Fibroblast of lung (primary cell): ENCODE measurements at regions not wholly inside any gene's neighbourhood (a gene's known extent, or its start where the extent isn't known, plus 50 kb on each side); places are given as distances from the start of the nearest gene placed in this dataset.

Experiments
- DNase-seq, 2 donors: peaks; one replicate each; pipeline versions ENCODE4 v3.0.0 to v3.0.0-alpha.2; 2010; ENCODE audit warnings: low read depth in 2 of 2
- H2AFZ ChIP-seq: 2 replicates; pipeline ENCODE4 v1.5.1; 2012; ENCODE audit warnings: low read length, control low read depth, inconsistent platforms
- H3K27ac ChIP-seq: 2 replicates; pipeline ENCODE4 v1.5.1; 2011; ENCODE audit warnings: low read length, control low read depth; ENCODE audit not compliant: insufficient read depth
- H3K27me3 ChIP-seq: 2 replicates; pipeline ENCODE4 v1.5.1; 2011; ENCODE audit warnings: mild to moderate bottlenecking, low read length; ENCODE audit not compliant: control insufficient read depth, insufficient read depth
- H3K36me3 ChIP-seq: 2 replicates; pipeline ENCODE4 v1.5.1; 2011; ENCODE audit warnings: low read length; ENCODE audit not compliant: control insufficient read depth, insufficient read depth
- H3K4me1 ChIP-seq: 2 replicates; pipeline ENCODE4 v1.5.1; 2011; ENCODE audit warnings: low read length; ENCODE audit not compliant: control insufficient read depth, insufficient read depth; ENCODE audit errors: extremely low read depth
- H3K4me2 ChIP-seq: 2 replicates; pipeline ENCODE4 v1.5.1; 2011; ENCODE audit warnings: low read length, control low read depth; ENCODE audit not compliant: insufficient read depth; ENCODE audit errors: extremely low read depth
- H3K4me3 ChIP-seq, 4 experiments: fragments of 200-600 bp in 1 of 4; sonication (generic) in 1 of 4; replicated peaks in 1 of 4; 2 replicates each; pipeline ENCODE4 v1.5.1; 2011 to 2016; ENCODE audit warnings: low read length in 4 of 4, low read depth in 3 of 4, mild to moderate bottlenecking in 3 of 4, control low read depth in 2 of 4, inconsistent platforms in 1 of 4, mixed read lengths in 1 of 4; ENCODE audit not compliant: insufficient read depth in 1 of 4; ENCODE audit errors: control extremely low read depth in 1 of 4
- H3K79me2 ChIP-seq: 2 replicates; pipeline ENCODE4 v1.5.1; 2012; ENCODE audit warnings: mild to moderate bottlenecking, low read length, inconsistent platforms; ENCODE audit not compliant: control insufficient read depth, insufficient read depth
- H3K9ac ChIP-seq: 2 replicates; pipeline ENCODE4 v1.5.1; 2011; ENCODE audit warnings: mild to moderate bottlenecking, low read length, control low read depth; ENCODE audit not compliant: insufficient read depth
- H3K9me3 ChIP-seq: 2 replicates; pipeline ENCODE4 v1.5.1; 2012; ENCODE audit warnings: low read depth, low read length; ENCODE audit not compliant: control insufficient read depth, insufficient read depth
- H4K20me1 ChIP-seq: 2 replicates; pipeline ENCODE4 v1.5.1; 2011; ENCODE audit warnings: low read length; ENCODE audit not compliant: control insufficient read depth, insufficient read depth; ENCODE audit errors: extremely low read depth
- CTCF ChIP-seq, 2 donors: IDR thresholded peaks in 1 of 2; conservative IDR thresholded peaks in 1 of 2; 1 replicate in 1 of 2; 2 replicates in 1 of 2; pipeline ENCODE4 v1.5.1; 2011 to 2012; ENCODE audit warnings: low read length in 2 of 2, control low read depth in 1 of 2, inconsistent platforms in 1 of 2, low read depth in 1 of 2, mild to moderate bottlenecking in 1 of 2
- EZH2 ChIP-seq: IDR thresholded peaks from 2 replicates; pipeline ENCODE4 v1.5.1; 2012; ENCODE audit warnings: low read length, control low read depth, mild to moderate bottlenecking; ENCODE audit errors: missing control alignments

DNA sequence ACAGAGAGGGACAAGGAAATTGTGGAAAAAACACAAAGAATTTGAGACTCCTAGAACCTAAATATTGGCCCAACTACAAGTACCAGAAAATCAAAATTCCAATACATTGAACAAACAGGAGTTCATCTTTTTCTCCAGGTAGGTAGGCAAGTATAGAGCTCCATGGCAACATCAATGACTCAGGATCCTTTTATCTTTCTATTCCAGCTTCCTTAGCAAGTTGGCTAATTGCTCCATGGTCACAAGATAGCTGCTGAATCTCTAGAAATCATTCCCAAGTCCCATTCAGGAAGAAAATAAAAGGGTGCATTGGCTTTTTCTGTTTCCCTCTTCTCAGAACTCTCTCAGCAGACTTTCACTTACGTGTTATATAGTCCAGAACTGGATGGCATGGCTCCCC is 117.9 kb upstream of the MAN2A1 start:
- Histone ChIP-seq H3K4me3 (no peak overlapping the region), H4K20me1 (no peaks in the 10 kb centered on the region), H3K4me2 (no peak overlapping the region), H3K27me3 (no peaks in the 10 kb centered on the region), H3K9ac (no peak overlapping the region), H3K36me3 (no peaks in the 10 kb centered on the region), H2AFZ (no peak overlapping the region), H3K9me3 (no peaks in the 10 kb centered on the region), H3K79me2 (no peaks in the 10 kb centered on the region), H3K27ac (no peak overlapping the region), H3K4me1 (no peaks in the 10 kb centered on the region)
- no peak for TF ChIP-seq EZH2
- TF ChIP-seq CTCF (conservative IDR thresholded peaks at IDR 0.05 in 1 of 2, IDR thresholded peaks at IDR 0.05 in 1 of 2; ENCODE audit: low read depth in 1 of 2, low read length in 2 of 2), result no peak
- no peak for DNase-seq

DNA sequence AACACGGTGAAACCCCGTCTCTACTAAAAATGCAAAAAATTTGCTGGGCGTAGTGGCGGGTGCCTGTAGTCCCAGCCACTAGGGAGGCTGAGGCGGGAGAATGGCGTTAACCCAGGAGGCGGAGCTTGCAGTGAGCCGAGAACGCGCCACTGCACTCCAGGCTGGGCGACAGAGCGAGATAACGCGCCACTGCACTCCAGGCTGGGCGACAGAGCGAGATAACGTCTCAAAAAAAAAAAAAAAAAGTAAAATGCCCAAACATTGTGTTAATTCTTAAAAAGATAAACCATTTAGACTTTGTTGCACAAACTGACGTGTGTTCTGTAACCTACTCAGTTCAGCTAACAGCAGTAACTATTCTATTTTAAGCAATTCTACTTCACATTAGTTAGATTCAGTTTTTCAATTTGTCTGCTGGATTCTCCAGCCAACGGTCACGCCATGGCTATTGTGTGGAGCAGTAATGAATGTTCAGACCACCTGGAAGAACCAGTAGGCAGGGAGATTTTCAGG is 119.3 kb upstream of the MAN2A1 start:
- Histone ChIP-seq H2AFZ (no peak overlapping the region), H3K4me2 (no peak overlapping the region), H4K20me1 (no peaks in the 10 kb centered on the region), H3K4me1 (no peaks in the 10 kb centered on the region), H3K79me2 (no peaks in the 10 kb centered on the region), H3K9me3 (no peaks in the 10 kb centered on the region), H3K27me3 (no peaks in the 10 kb centered on the region), H3K9ac (no peak overlapping the region), H3K4me3 (no peak overlapping the region), H3K27ac (no peak overlapping the region), H3K36me3 (no peaks in the 10 kb centered on the region)
- TF ChIP-seq EZH2, result no peak
- TF ChIP-seq CTCF (conservative IDR thresholded peaks at IDR 0.05 in 1 of 2, IDR thresholded peaks at IDR 0.05 in 1 of 2; ENCODE audit: low read depth in 1 of 2, low read length in 2 of 2), result no peak
- no peak for DNase-seq

DNA sequence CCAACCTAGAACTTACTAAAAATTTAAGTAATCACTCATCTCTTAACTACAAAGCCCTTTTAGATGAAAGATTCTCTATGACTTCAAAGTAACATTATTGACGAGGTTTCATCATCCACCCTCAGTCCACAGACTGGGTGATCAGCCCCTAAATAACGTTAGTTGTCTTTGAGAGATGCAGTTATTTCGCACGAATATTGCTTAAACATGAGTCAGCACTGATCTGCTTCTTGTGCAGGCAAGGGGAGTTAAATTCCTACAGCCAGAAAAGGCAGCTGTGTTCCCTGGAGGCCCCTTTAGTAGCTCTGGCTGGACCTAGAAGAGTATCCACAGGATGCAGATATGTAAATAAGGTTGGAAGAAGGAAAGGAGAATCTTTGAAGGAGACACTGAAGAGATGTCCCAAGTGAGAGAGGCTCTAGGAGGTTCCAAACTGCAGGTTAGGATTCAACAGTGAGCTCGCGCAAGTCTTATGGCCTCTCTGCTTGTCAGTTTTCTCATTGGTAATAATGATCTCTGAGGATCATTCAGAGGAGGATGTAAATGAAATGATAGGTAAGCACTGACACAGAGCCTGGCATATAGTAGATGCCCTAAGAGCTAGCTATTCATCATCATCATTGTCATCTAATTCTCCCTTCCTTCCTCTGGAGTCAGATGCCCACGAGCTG is 122.2 kb upstream of the MAN2A1 start:
- Histone ChIP-seq H3K27me3 (no peaks in the 10 kb centered on the region), H3K9ac (no peak overlapping the region), H3K27ac (no peak overlapping the region), H4K20me1 (no peaks in the 10 kb centered on the region), H3K9me3 (no peaks in the 10 kb centered on the region), H3K4me1 (no peaks in the 10 kb centered on the region), H3K4me3 (no peak overlapping the region), H3K79me2 (no peaks in the 10 kb centered on the region), H2AFZ (no peak overlapping the region), H3K36me3 (no peaks in the 10 kb centered on the region), H3K4me2 (no peak overlapping the region)
- TF ChIP-seq CTCF (conservative IDR thresholded peaks at IDR 0.05 in 1 of 2, IDR thresholded peaks at IDR 0.05 in 1 of 2; ENCODE audit: low read depth in 1 of 2, low read length in 2 of 2) (no peak), EZH2 (no peak)
- DNase-seq, result peak; percentile 10 to 61
